HG02588 (cell line): ENCODE measurements at regions not wholly inside any gene's neighbourhood (a gene's known extent, or its start where the extent isn't known, plus 50 kb on each side); places are given as distances from the start of the nearest gene placed in this dataset.

Experiments used
- ATAC-seq: cut with Tn5 transposase; IDR thresholded peaks from one replicate; pipeline ENCODE4 v1.9.1; 2021; ENCODE audit warnings: mild to moderate bottlenecking, moderate library complexity; ENCODE audit not compliant: unreplicated experiment

DNA sequence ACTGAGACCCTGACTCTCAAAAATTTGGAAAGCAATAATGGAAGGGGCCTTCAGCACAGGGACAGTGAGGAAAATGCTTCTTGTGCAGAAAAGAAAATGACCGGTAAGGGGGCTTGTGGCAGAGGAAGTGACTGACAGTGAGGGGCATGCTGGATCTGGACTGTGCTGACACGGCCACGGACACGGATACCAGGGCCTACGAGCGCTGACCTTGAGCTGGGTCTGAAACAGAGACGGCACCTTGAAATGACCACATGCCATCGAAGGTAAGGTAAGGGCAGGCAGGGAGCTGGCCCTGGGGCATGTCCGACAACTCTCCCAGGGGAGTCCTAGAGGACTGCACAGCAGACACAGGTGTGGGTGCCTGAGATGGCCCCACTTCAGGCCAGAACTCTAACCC is 182.1 kb downstream of the RHOU start:
- no peak for ATAC-seq

DNA sequence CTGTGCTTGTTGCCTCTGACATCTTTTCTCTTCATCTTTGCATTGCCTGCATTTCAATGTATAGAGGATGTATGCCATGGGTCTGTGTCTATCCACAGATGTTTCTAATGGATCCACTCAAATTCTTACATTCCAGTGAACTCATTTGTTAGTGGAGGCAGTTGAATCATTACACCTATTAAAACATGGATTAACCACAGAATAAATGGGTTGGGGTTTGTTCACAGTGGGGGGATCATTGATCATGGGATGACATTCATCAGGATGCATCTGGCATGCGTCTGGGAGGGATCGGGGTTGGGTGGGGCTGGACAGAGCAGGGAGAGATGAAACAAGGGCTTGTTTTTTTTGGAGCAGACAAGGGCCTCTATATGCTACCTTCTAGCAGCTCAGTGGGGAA is 182.5 kb downstream of the RHOU start:
- no peak for ATAC-seq

DNA sequence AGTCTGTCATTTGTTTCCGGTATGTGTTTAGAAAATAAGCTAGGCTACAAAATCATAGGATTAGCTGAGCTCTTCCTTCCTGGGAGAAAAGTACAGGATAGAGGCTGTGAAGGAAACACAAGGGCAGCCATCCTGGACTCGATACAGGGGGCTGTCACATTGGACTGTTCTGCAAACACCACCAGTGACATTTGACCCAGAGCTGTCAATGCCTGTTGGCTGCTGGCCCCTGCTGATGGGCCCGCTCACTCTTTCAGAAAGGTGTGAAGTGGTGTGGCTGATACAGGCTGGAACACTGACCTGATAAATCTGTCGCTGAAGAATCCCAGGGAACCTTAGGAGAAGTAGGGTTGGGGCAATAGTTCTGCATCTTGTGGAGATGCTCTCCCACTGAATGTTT is 183.1 kb downstream of the RHOU start:
- ATAC-seq, result no peak

DNA sequence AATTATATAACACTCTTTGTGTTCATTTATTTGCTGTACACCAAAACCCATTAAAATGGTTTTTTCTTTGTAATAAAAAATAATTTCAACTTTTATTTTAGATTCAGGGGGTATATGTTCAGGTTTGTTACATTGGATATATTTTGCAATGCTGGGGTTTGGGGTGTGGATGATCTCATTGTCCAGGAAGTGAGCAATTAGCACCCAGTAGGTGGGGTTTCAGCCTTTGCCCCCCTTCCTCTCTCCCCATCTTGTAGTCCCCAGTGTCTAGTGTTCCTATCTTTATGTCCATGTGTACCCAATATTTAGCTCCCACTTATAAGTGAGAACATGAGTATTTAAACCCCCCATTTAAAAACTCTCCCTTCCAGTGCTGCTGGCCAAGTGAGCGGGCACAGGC is 184.6 kb downstream of the RHOU start:
- no peak for ATAC-seq

DNA sequence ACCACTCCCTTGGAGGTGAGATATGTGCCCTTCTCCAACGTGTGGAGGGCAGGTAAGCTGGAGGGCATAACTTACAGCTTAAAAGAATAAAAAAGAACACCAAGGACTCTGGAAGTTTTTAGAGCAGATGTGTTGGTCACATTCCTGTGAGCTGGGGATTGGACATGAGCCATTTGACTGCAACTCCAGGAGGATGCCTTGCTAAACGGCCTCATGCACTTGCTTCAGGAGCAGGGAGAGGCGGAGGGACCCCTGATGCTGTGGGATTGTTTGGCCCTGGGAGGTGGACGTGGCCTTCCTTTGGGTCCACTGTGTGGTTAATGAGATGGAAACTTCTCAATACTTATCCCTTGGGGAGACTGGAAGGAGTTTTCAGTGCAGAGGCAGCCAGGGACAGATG is 185.6 kb downstream of the RHOU start:
- no peak for ATAC-seq

DNA sequence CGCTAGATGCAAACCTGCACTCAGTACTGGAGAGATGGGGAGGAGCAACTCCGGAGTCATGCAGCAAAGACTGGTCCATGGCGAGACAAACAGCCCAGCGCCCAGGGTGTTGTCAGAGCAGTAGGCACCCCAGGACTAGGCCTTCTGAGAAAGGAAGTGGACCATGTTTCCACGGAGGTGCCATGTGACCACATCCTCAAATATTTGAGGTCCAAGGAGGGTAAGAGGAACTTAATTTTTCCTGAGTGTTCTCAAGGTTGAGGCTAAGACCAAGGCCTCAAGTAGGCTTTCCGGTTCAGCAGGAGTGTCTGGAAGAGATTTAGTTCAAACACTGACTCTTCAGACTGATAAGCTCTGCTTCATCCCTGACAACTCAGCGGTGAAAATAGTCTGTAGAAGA is 186.2 kb downstream of the RHOU start:
- ATAC-seq, result no peak

DNA sequence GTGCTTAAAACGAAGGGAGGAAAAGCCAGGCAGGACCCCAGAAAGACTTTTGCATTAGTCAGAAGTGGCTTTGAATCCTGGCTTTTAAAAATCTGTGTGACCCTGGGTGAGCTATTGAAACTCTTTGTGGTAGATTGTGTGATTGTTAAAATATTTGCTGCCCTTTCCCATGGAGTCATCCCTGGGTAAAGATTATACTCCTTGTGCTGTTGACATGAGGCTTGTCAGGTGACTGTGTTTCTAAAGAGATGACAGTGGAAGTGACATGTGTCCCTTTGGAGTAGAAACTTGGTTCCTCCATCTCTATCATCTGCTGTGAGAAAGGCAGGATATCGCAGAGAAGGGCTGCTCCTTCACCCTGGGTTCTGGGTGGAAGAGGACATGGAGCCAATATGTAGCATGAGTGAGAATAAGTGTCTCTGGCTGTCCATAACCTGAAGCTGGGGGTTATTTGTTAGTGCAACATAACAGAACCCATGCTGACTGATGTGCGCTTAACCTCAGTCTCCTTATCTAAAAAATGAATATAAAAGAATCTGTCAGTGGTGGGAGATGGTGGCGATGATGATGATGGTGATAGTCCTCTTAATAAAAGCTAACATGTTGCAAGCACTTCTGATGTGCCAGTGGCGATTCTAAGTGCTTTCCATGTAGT is 187.6 kb downstream of the RHOU start:
- ATAC-seq, result no peak

DNA sequence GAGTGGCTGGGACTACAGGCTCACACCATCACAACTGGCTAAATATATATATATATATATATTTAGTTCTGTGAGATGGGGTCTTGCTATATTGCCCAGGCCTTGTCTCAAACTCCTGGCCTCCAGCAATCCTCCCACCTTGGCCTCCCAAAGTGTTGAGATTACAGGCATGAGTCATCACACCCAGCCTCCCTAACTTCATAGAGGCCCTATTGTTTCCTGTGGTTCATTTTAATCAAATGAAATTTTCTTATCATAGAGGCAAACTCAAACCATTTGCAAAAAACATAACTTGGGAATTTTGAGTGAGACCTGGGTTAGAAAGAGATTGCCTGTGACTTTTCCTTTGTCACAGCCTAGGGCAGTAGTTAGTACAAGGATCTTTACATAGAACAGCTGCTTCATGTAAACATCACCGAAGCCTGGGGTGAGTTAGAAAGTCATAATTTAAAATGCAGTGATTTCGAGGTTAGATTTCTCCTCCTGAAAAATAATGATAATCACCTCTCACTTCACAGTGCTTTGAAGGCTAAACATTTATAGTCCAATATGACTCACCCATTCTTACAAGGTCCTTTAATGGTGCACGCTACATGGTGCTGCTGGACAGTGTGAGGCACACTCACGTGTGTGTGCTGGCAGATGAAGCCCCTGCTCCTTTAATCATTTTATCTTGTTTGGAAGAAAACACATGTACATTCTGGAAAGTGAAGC is 188.9 kb downstream of the RHOU start:
- ATAC-seq, result no peak

DNA sequence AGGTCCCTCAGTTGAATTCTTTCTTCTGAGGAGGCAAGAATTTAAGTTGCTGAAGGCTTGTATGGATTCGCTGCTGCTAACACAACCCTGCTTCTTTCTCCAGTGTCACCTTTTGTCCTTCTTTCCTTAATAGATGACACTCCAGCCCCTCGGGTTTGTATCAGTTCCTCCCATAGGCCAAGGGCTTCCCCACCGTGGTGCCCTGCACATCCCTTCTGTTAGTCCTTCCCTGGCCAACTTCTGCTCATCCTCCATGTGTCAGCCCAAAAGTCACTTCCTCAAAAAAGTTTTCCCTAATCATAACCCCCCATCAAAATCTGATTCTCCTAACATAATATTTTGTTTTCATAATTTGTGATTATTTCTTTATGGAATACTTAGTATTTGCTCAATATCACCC is 190.4 kb downstream of the RHOU start:
- ATAC-seq, result no peak

DNA sequence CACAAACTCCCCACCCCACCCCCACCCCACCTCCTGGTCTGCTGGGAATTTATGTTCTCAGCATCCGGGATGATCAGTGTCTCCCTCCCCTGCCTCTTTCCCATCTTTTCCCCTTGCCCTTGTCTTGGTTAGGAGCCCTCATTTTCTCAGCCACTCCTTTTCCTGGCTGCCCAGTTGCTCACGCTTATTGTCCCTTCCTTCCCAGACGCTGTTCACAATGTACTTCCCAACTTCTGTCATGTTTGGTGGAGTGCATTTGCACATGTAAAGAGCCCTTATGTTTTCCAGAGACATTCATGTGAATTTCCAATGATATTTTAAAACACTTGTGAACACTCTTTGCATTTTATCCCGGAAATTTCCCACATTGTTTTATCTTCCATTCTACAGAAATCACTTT is 192.1 kb downstream of the RHOU start:
- ATAC-seq, result no peak

DNA sequence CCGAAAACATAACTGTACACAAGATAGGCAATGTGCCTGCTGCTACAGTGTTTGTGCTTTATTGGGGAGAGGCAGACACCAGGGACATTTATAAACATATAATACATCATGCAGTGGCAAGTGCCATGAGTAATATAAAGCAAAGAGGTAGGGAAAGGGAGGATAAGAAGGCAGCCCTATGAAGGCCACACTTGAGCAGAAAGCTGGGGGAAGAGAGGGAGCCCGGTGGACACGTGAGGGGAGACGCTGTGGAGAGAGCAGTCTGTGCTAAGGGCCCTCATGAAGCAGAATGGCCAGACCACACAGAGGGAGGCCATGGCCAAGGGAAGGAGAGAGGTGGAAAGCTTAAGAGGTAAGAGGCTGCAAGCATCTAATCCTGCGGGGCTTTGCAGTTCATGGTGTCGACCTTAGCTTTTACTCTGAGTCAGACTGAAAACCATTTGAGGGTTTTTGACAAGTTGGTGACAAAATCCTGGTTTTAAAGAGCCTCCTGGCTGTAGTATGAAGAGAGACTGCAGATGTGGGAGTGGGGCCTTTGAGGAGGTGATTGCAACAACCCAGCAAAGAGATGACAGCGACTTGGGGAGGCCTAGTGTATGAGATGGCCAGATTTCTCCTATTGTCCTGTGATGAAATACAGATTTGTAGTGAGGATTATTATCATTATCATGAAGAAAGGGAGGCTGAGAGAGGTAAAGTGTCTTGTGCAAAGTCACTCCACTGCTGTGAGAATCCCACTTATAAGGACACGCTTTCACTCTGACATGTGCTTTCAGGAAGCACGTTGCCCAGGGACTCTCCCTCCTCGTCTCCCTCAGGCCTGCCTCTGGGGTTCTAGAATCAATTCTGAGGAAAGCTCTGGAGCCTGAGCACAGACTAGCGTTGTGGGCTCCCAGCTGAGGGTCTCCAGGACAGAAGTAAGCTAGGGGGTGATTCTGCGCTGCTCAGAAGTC is 192.9 kb downstream of the RHOU start:
- peak; percentile 46 for ATAC-seq

DNA sequence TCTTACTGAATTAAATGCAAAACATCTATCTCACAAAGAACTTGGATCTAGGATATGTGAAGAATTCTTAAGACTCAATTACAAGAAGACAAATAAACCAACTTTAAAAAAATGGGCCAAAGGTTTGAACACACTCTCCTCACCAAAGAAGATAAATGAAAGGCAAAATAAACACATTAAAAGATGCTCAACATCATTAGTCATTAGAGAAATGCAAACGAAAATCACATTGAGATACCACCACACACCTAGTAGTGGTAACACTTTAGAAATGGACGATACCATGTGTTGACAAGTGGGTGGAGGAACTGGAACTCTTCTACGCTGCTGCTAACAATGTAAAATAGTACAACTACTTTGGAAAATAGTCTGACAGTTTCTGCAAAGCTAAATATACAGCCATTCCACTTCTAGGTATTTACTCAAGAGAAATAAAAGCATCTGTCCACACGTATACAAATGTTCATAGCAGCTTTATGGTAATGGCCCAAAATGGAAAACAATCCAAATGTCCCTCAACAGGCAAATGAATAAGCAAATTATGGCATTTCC is 194.3 kb downstream of the RHOU start:
- ATAC-seq, result no peak

DNA sequence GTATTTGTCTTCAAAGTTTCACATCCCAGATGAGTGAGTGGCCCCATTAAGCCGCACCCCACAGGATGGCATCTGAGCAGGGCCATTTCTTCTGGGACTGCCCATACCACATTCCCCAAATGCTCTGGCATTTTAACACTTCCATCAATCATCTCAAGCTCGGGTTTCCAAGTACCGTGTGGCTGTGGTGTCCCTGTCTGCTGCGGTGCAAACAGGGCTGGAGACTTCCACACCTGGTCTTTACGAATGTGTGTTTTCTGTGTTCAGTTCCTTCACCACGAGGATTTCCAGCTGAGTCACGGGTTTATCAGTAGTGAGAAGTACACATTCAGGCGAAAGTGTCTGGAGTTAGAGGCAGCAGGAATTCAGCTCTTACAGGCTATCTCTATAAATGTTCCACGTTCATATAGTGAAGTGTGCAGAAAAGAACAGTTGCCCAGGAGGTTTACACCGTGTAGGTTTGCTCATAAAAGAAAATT is 195.2 kb downstream of the RHOU start:
- no peak for ATAC-seq

DNA sequence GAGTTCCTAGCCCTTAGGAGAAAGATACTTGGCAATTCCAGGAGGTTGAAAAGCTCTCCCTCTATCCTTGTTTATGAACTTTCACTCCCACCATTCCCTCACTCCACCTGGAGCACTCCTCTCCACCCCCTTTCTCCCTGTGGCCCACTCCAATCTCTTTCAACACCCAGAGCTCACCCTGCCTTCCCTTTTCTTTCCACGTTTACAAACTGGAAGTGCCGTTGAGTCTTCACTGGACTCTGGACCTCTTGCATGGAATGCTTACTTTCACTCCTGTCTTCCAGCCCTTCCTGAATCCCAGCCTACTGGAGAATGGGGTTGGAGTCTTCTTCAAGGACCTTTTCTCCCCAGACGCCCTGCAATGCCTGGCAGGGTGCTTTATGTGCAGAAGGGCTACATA is 198.5 kb downstream of the RHOU start:
- no peak for ATAC-seq

DNA sequence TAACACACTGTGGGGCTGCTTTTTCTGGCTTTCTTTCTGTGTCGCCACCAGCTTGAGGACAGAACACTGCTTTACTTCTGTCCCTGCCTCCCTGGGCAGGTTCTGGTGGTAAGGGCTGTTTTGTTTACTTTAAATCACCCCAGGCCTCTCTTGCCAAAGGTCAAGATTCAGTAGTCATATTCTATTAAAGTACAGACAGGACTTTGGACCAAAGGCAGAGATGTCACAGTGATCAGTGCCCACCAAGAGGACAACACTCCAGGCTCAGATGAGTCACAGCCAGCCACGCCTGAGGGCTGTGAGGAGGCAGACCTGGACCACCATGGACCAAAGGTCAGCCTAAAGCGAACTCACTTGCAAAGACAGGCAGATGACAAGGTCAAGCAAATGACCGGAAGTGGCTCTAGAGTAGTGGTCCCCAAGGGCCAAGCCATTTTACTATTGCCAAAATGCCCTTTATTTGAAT is 200.0 kb downstream of the RHOU start:
- ATAC-seq, result no peak

DNA sequence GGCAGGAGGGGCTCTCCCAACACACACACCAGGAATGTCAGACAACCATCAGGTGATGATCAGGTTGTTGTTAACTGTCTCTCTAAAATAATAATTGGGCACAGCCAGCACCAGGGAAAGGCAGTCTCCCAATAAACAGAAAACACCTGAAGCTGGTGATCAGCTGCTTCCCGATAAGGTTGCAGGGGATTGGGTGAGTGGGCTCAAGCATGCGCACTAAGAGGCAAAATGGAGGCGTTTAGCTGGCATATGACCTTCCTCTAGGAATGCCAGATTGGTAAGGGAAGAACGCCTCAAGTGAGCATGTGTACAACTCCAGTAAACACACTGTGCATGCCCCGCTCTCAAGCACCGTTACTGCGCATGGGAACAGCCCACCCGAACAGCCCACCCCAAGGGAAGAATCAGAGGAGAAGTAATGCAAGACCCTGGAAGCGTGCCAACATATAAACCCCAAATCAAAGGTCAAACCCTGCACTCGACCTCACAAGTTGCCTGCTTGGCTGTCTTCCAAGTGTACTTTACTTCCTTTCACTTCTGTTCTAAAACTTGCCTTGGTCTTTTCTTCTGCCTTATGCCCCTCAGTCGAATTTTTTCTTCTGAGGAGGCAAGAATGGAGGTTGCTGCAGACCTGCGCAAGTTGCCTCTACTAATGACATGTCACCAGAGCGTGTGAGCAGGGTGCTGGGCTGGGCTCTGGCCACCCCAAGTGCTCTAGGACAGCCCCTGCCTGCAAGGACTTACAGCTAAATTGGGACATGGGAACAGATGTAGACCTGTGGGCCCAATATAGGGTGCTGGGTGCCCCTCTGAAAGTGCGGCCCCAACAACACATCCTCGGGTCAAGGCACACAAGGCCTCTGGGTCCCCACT is 200.8 kb downstream of the RHOU start:
- ATAC-seq, result no peak

DNA sequence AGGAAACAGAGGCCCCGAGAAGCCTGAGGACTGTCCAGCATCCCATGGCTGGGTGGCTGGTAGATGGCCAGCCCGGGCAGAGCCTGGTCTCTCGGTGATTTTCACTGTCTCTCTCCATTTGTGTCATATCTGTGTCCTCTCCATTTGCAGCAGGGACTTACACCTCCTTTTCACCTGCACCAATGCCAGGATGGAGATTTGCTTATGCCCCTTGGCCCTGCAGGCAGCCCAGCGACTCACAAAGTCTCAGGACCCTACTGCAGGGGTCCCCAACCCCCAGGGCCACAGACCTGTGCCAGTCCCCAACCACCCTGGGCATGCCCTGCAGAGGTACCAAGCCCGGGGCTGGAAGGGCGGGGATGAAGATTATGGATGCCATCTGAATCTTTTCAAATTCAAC is 201.6 kb downstream of the RHOU start:
- ATAC-seq, result no peak

DNA sequence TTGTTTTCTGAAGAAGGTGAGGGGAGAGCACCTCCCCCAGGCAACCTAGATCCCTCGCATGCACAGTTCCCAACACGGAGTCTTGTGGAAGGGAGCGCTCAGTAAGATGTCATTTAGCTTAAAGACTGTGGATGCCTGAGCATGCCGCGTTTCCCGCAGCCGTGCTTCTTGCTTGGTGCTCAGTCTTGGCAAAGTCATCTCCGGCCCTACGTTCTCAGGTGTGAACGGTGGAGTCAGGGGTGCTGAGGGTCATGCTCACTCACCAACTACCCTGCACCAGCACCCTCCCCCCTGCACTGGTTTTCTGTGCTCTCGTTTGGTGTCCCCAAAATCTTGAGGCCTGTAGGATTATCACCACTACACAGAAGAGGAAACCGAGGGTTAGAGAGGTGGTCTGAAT is 202.1 kb downstream of the RHOU start:
- no peak for ATAC-seq

DNA sequence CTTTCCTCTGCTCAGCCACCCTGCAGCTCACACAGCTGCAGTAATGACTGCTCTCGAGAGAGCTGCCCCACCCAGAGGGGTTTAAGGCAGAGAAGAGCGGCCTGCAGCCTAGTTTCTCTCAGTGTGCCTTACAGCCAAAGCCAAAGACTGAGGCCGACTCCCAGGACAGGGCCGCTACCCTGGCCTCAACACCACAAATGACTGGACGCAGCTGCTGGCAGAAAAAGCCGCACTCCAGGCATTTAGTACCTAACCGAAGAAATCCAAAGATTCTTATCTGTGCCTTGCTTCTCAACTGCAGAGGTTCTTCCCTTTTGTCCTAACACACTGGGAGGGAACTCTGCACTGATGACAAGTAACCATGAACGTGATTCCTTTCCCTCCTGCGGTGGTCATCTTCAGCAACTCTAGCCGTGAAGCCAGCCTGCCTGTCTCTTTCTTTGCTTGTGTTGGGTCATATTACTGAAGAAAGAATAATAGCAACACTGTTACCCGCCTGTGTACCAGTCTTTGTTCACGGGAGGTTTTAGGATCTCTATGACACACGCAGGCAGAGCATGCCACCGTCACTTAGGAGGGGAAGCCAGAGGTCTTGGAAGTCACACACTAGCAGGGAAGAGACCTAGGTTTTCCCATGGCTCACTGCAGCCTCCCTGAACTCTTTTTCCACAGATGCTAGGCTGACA is 202.7 kb downstream of the RHOU start:
- no peak for ATAC-seq

DNA sequence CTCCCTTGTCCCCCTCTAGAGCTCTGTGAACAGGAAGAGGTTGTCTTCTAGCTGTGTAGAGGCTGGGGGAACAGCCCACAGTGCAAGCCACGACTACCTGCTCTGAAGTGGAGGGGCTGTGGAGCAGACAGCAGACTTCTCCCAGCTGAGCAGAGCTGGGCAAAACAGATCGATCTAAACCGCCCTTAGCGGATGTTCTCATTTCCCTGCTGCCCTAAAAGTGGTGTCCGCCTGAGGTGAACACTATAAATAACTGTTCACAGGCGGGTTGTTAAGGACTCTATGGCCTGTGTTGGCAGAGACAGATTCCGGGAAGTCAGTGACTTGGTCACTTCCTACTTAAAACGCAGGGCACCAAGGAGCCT is 203.2 kb downstream of the RHOU start:
- no peak for ATAC-seq
